ENCODE measurements at regions not wholly inside any gene's neighbourhood (a gene's known extent, or its start where the extent isn't known, plus 50 kb on each side); places are given as distances from the start of the nearest gene placed in this dataset.
A peak's percentile ranks its signal among the peaks of the same experiment; 100 is the strongest.

DNA sequence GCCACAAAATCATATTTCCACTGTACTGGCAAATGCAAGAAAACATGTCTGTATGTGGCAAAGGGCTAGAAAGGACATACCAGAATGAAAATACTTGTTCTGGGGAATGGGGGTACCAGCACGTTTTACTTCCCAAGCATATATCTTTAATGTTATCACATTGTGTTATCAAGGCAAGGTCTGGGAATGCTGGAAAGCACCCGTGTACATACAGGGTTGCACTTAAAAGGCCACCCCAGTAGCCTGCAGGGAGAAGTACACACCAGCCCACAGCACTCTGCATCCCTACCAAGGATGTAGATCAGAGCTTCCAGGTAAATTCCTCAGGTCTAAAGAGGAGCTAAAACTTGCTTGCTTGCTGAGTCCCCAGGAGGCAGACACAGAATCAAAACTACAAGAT, 381.8 kb downstream of the RRAGC start:
- WGBS, result 25% methylated on average over 1 of the region's 2 CpGs
- intact Hi-C loops (cut with DNase I), result no loop called here
- no peak for DNase-seq (ENCODE audit: extremely low spot score)
- Histone ChIP-seq H3K4me3 (no peak overlapping the region), H3K27me3 (peaks cover 0 to 68% (median 10%) of the 10 kb centered on the region in 4 donors), H3K27ac (replicated peaks in 1 of 4) (no peak overlapping the region), H3K4me1 (peaks cover 4 to 13% (median 8%) of the 10 kb centered on the region in 4 donors), H3K9me3 (no peaks in the 10 kb centered on the region), H3K36me3 (no peaks in the 10 kb centered on the region)
- TF ChIP-seq, protein P1, sequence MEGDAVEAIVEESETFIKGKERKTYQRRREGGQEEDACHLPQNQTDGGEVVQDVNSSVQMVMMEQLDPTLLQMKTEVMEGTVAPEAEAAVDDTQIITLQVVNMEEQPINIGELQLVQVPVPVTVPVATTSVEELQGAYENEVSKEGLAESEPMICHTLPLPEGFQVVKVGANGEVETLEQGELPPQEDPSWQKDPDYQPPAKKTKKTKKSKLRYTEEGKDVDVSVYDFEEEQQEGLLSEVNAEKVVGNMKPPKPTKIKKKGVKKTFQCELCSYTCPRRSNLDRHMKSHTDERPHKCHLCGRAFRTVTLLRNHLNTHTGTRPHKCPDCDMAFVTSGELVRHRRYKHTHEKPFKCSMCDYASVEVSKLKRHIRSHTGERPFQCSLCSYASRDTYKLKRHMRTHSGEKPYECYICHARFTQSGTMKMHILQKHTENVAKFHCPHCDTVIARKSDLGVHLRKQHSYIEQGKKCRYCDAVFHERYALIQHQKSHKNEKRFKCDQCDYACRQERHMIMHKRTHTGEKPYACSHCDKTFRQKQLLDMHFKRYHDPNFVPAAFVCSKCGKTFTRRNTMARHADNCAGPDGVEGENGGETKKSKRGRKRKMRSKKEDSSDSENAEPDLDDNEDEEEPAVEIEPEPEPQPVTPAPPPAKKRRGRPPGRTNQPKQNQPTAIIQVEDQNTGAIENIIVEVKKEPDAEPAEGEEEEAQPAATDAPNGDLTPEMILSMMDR (IDR thresholded peaks at IDR 0.05), result no peak

DNA sequence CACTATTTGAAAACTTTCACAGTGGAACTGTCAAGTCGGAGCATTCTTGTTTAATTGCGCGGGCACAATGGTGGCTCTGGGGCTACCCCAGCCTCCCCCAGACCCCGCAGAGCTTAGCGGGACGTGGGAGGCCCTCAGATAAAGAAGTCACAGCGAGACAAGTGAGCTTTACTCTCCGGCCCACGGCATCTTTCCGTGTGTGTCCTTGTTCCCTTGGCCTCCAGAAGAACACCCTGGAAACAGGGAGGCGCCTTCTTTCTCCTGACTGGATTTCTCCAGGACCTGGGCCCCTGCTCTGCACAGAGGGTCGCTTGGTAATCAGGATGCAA, 382.8 kb downstream of the RRAGC start:
- H3K27ac ChIP-seq (replicated peaks in 1 of 4), result no peak overlapping the region
- H3K4me3 ChIP-seq, result peak overlapping the region in 2 of 4 donors; percentile 37 to 50
- intact Hi-C loops (cut with DNase I), result no loop called here

DNA sequence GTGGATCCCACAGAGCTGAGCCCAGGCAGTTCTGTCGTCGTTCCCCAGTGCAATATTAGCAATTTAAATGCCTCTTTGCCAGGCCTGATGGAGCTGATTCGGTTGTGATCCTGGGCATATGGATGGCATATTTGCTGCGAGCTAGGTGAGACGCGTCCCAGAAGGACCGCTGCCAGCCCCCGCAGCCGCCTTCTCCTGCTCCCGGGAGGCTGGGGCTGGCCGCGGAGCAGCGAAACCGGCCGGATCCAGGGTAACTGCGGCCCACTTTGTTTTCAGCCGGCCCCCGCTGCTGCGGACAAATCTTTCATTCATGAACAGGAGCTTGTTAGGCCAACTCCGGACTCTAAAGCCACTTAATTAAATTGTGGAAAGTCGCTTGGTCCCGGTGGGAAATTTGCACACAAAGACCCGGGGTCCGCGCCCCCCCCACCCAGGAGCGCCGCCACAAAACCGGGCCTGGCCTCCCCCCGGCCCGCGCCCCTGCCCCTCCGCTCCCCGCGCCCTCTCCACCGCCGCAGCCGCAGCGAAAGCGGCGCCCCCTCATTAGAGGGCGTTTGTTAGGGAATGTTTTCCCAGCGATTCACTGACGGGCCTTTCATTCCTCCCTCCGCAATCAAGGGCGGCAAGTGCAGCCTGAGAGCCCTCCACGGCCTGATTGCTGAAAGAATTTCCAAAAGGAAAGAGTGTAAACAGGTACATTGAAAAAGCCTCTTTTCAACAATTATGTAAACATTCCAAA, 383.3 kb downstream of the RRAGC start:
- Histone ChIP-seq H3K27ac (replicated peaks in 1 of 4) (no peak overlapping the region), H3K36me3 (no peaks in the 10 kb centered on the region), H3K4me1 (peaks cover 4 to 13% (median 8%) of the 10 kb centered on the region in 4 donors), H3K9me3 (no peaks in the 10 kb centered on the region), H3K27me3 (peaks cover 0 to 72% (median 10%) of the 10 kb centered on the region in 4 donors), H3K4me3 (peak overlapping the region; percentile 37 to 50 (median 39))
- TF ChIP-seq POLR2AphosphoS5 (IDR thresholded peaks at IDR 0.05), result no peak
- TF ChIP-seq, protein P1 (IDR thresholded peaks at IDR 0.05), result no peak
- TF ChIP-seq EP300 (IDR thresholded peaks at IDR 0.05), result no peak
- no peak for TF ChIP-seq POLR2A (IDR thresholded peaks at IDR 0.05; ENCODE audit: low read depth)
- 9% methylated on average over 23 of the region's 46 CpGs for WGBS
- no peak for DNase-seq (ENCODE audit: extremely low spot score)
- intact Hi-C loops (cut with DNase I), result no loop called here

More for the DNA sequence above, 382.8 kb downstream of the RRAGC start:
- H3K36me3 ChIP-seq, result no peaks in the 10 kb centered on the region
- H3K4me1 ChIP-seq, result peaks cover 4 to 13% (median 8%) of the 10 kb centered on the region in 4 donors
- no peak for DNase-seq (ENCODE audit: extremely low spot score)
- WGBS, result 68% methylated on average over 12 of the region's 12 CpGs
- H3K27me3 ChIP-seq, result peaks cover 0 to 69% (median 10%) of the 10 kb centered on the region in 4 donors
- H3K9me3 ChIP-seq, result no peaks in the 10 kb centered on the region
- TF ChIP-seq EP300 (IDR thresholded peaks at IDR 0.05) (no peak), POLR2A (IDR thresholded peaks at IDR 0.05; ENCODE audit: low read depth) (no peak), POLR2AphosphoS5 (IDR thresholded peaks at IDR 0.05) (no peak)
- TF ChIP-seq, protein P1 (IDR thresholded peaks at IDR 0.05), result no peak

DNA sequence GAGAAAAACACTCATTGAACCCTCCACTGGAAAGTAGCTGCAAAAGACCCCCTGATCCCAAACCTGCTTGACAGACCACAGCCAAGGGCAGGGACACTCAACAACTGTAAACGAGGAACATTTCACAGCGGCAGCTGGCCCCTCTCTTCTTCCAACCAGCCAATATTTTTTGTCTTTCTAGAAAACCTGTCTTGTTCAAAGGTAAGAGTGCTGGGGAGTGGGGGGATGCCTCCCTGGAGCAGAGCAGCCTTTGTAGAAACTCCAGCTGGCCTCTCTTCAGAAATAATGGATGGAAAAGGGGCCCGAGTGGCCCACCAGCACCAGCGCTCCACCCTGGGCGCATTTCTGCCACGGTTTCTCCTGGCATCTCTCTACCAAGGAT, 384.0 kb downstream of the RRAGC start:
- no peak for TF ChIP-seq POLR2AphosphoS5 (IDR thresholded peaks at IDR 0.05)
- TF ChIP-seq POLR2A (IDR thresholded peaks at IDR 0.05; ENCODE audit: low read depth), result no peak
- TF ChIP-seq, protein P1 (IDR thresholded peaks at IDR 0.05), result no peak
- TF ChIP-seq EP300 (IDR thresholded peaks at IDR 0.05), result no peak
- H3K27ac ChIP-seq (replicated peaks in 1 of 4), result no peak overlapping the region
- intact Hi-C loops (cut with DNase I), result no loop called here
- H3K27me3 ChIP-seq, result peaks cover 0 to 69% (median 10%) of the 10 kb centered on the region in 4 donors
- 62% methylated on average over 6 of the region's 6 CpGs for WGBS
- H3K4me1 ChIP-seq, result peaks cover 4 to 13% (median 8%) of the 10 kb centered on the region in 4 donors
- peak overlapping the region in 1 of 4 donors; percentile 37 for H3K4me3 ChIP-seq
- DNase-seq (ENCODE audit: extremely low spot score), result no peak
- no peaks in the 10 kb centered on the region for H3K36me3 ChIP-seq
- no peaks in the 10 kb centered on the region for H3K9me3 ChIP-seq
